ENCODE measurements at regions not wholly inside any gene's neighbourhood (a gene's known extent, or its start where the extent isn't known, plus 50 kb on each side); places are given as distances from the start of the nearest gene placed in this dataset.
"Not testable (repeated sequence)": the region's sequence is repeated elsewhere in the genome, so short reads cannot be mapped to it uniquely, and the experiment has no call there.

GRCh38 chr7:45807832-45808231 lies 65.0 kb downstream of the CCDC201 start:
- H3K36me3 ChIP-seq (replicated peaks); H3K4me3 ChIP-seq (ENCODE audit: low read depth, low read length); DNase-seq; H3K27me3 ChIP-seq (replicated peaks); in situ Hi-C loops (cut with HindIII; ENCODE audit: low pct_ligation_motif_present, low sequenced_read_pairs); H3K27ac ChIP-seq: not testable (repeated sequence)

GRCh38 chr7:45802214-45802613 lies 70.7 kb downstream of the CCDC201 start:
- H3K27me3 ChIP-seq (replicated peaks); H3K36me3 ChIP-seq (replicated peaks); in situ Hi-C loops (cut with HindIII; ENCODE audit: low pct_ligation_motif_present, low sequenced_read_pairs); H3K4me3 ChIP-seq (ENCODE audit: low read depth, low read length); H3K27ac ChIP-seq: not testable (repeated sequence)
- peak; percentile 18 for DNase-seq

GRCh38 chr7:45797264-45797663 lies 75.6 kb downstream of the CCDC201 start:
- peak; percentile 83 for DNase-seq
- H3K36me3 ChIP-seq (replicated peaks); H3K27ac ChIP-seq; H3K4me3 ChIP-seq (ENCODE audit: low read depth, low read length); H3K27me3 ChIP-seq (replicated peaks); in situ Hi-C loops (cut with HindIII; ENCODE audit: low pct_ligation_motif_present, low sequenced_read_pairs): not testable (repeated sequence)

- DNase-seq; H3K4me3 ChIP-seq (ENCODE audit: low read depth, low read length); H3K27me3 ChIP-seq (replicated peaks); in situ Hi-C loops (cut with HindIII; ENCODE audit: low pct_ligation_motif_present, low sequenced_read_pairs); H3K36me3 ChIP-seq (replicated peaks); H3K27ac ChIP-seq: not testable (repeated sequence)
Measured at GRCh38 chr7:45789641-45790040, 83.2 kb downstream of the CCDC201 start.

GRCh38 chr7:45785724-45786123 lies 87.2 kb downstream of the CCDC201 start:
- DNase-seq; H3K27ac ChIP-seq; in situ Hi-C loops (cut with HindIII; ENCODE audit: low pct_ligation_motif_present, low sequenced_read_pairs); H3K4me3 ChIP-seq (ENCODE audit: low read depth, low read length); H3K27me3 ChIP-seq (replicated peaks); H3K36me3 ChIP-seq (replicated peaks): not testable (repeated sequence)

- in situ Hi-C loops (cut with HindIII; ENCODE audit: low pct_ligation_motif_present, low sequenced_read_pairs); DNase-seq; H3K36me3 ChIP-seq (replicated peaks); H3K4me3 ChIP-seq (ENCODE audit: low read depth, low read length); H3K27me3 ChIP-seq (replicated peaks); H3K27ac ChIP-seq: not testable (repeated sequence)
Measured at GRCh38 chr7:45784775-45785174, 88.1 kb downstream of the CCDC201 start.
